ENCODE measurements at regions not wholly inside any gene's neighbourhood (a gene's known extent, or its start where the extent isn't known, plus 50 kb on each side); places are given as distances from the start of the nearest gene placed in this dataset.

GRCh38 chr13:83536153-83536552, 346.1 kb downstream of the SLITRK1 start (continued):
- TF ChIP-seq ZNF462 (CRISPR knock-in tag; IDR thresholded peaks at IDR 0.05): no peak
- TF ChIP-seq ETS1 (IDR thresholded peaks at IDR 0.05): no peak

GRCh38 chr13:83532809-83533208, 349.5 kb downstream of the SLITRK1 start:
- no peaks in the 10 kb centered on the region for H3K4me1 Mint-ChIP-seq
- peaks cover 3% of the 10 kb centered on the region; the same call in 1 of the 3 replicates for H3K36me3 Mint-ChIP-seq (ENCODE audit: low read depth)
- H3K27me3 Mint-ChIP-seq (ENCODE audit: insufficient read depth, low read depth, poor library complexity): no peaks in the 10 kb centered on the region
- no peak overlapping the region for H2AFZ ChIP-seq
- H3K36me3 ChIP-seq (ENCODE audit: insufficient read depth): no peaks in the 10 kb centered on the region
- H3F3A ChIP-seq (replicated peaks; ENCODE audit: low read depth): no peaks in the 10 kb centered on the region
- no peaks in the 10 kb centered on the region; the same call in 2 of the 3 replicates for H3K9me3 Mint-ChIP-seq
- H4K20me1 ChIP-seq (replicated peaks; ENCODE audit: insufficient read depth): no peaks in the 10 kb centered on the region
- no peaks in the 10 kb centered on the region for H3K27me3 ChIP-seq (ENCODE audit: insufficient read depth)
- H3K27ac Mint-ChIP-seq: no peak overlapping the region
- no peak overlapping the region for H3K4me2 ChIP-seq
- H3K27ac ChIP-seq (ENCODE audit: low read depth): no peak overlapping the region
- H3K4me3 ChIP-seq: no peak overlapping the region
- no peak overlapping the region for H3K4me3 Mint-ChIP-seq
- no peaks in the 10 kb centered on the region for H3K4me1 ChIP-seq (ENCODE audit: insufficient read depth)
- peaks cover 7% of the 10 kb centered on the region; the same call in 1 of the 2 replicates for H3K9me2 ChIP-seq (ENCODE audit: insufficient read depth)
- DNase-seq (ENCODE audit: low spot score): no peak
- ATAC-seq: no peak
- H3K79me2 ChIP-seq (replicated peaks; ENCODE audit: insufficient read depth): no peaks in the 10 kb centered on the region
- TF ChIP-seq ZNF114 (CRISPR knock-in tag; IDR thresholded peaks at IDR 0.05) (no peak), NANOG (IDR thresholded peaks at IDR 0.05; ENCODE audit: borderline replicate concordance) (no peak), EZH2phosphoT487 (IDR thresholded peaks at IDR 0.05; ENCODE audit: unreplicated experiment) (no peak), ETS1 (IDR thresholded peaks at IDR 0.05) (no peak), CREB1 (CRISPR knock-in tag; IDR thresholded peaks at IDR 0.05; ENCODE audit: low read depth) (no peak), ZNF462 (CRISPR knock-in tag; IDR thresholded peaks at IDR 0.05) (no peak)
